ENCODE measurements at regions not wholly inside any gene's neighbourhood (a gene's known extent, or its start where the extent isn't known, plus 50 kb on each side); places are given as distances from the start of the nearest gene placed in this dataset.
"Not testable (repeated sequence)": the region's sequence is repeated elsewhere in the genome, so short reads cannot be mapped to it uniquely, and the experiment has no call there.

DNA sequence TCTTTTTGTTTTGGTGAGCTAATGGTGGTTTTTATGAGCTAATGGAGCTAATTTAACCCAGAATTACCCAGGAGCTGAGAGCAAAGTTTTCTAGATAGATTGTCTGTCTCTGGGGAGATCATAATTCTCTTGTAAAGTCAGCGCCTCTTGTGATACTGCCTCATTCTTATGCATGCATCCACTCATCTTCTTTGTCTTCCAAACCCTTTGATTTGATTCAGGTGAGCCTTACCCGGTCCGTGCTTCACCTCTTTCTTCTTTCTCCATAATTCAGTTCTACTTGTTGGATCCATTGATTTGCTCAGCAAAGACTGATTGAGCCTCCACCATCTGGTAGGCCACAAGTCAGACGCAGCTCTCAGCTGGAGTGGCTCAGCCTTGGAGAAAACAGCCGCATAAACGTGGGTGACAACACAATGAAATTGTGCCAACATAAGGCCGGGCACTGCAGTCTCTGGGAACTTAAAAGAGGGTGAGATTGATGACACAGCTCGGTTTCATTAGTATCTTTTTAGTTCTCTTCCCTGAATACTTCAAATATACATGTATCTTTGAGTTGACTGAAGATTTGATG is 158.5 kb upstream of the SH3BP4 start:
- Histone ChIP-seq H3K4me3 (no peak overlapping the region), H3K27me3 (no peaks in the 10 kb centered on the region), H3K9me3 (no peaks in the 10 kb centered on the region), H3K36me3 (ENCODE audit: low read depth, missing control alignments) (no peaks in the 10 kb centered on the region), H3K4me1 (no peaks in the 10 kb centered on the region), H3K27ac (no peak overlapping the region)
- TF ChIP-seq POLR2A (IDR thresholded peaks at IDR 0.05), result no peak
- TF ChIP-seq, protein P1, sequence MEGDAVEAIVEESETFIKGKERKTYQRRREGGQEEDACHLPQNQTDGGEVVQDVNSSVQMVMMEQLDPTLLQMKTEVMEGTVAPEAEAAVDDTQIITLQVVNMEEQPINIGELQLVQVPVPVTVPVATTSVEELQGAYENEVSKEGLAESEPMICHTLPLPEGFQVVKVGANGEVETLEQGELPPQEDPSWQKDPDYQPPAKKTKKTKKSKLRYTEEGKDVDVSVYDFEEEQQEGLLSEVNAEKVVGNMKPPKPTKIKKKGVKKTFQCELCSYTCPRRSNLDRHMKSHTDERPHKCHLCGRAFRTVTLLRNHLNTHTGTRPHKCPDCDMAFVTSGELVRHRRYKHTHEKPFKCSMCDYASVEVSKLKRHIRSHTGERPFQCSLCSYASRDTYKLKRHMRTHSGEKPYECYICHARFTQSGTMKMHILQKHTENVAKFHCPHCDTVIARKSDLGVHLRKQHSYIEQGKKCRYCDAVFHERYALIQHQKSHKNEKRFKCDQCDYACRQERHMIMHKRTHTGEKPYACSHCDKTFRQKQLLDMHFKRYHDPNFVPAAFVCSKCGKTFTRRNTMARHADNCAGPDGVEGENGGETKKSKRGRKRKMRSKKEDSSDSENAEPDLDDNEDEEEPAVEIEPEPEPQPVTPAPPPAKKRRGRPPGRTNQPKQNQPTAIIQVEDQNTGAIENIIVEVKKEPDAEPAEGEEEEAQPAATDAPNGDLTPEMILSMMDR (IDR thresholded peaks at IDR 0.05), result no peak
- no peak for DNase-seq
- 84 to 93% methylated on average over 8 of the region's 8 CpGs for WGBS, 2 donors
- intact Hi-C loops (cut with DNase I; ENCODE audit: low total_unique reads), result no loop called here

DNA sequence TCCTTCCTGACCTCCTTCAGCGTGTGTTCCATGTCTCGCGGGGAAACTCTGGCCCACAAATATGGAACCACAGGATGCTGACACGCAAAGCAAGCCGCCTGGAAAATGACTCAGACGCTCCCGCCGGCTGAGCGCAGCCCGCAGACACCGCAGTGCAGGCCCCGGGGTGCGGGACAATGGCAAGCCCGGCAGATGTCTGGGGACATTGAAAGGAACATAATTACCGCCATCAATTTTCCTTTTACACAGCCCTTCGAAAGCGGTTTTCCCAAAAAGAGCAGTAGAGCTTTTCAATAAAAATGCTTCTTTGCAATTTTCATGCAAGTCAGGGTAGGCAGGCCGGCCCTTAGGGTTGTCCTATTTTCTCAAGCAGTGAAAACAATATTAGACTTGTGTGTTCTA is 159.2 kb upstream of the SH3BP4 start:
- Histone ChIP-seq H3K27ac (no peak overlapping the region), H3K9me3 (no peaks in the 10 kb centered on the region), H3K27me3 (no peaks in the 10 kb centered on the region), H3K36me3 (ENCODE audit: low read depth, missing control alignments) (no peaks in the 10 kb centered on the region), H3K4me1 (no peaks in the 10 kb centered on the region), H3K4me3 (no peak overlapping the region)
- intact Hi-C loops (cut with DNase I; ENCODE audit: low total_unique reads), result no loop called here
- DNase-seq, result no peak
- 67 to 72% methylated on average over 15 to 18 of the region's 18 CpGs for WGBS, 2 donors
- TF ChIP-seq POLR2A (IDR thresholded peaks at IDR 0.05), result no peak
- TF ChIP-seq, protein P1 (IDR thresholded peaks at IDR 0.05), result no peak

DNA sequence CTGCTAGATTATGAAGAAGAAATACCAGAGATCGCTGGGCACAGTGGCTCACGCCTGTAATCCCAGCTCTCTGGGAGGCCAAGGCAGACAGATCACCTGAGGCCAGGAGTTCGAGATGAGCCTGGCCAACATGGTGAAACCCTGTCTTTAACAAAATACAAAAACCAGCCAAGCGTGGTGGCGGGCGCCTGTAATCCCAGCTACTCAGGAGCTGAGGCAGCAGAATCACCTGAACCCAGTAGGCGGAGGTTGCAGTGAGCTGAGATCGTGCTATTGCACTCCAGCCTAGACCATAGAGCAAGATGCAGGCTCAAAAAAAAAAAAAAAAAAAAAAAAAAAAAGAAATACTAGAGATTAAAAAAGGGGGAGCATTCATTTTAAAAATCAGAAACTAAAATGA is 159.7 kb upstream of the SH3BP4 start:
- H3K27me3 ChIP-seq; DNase-seq; H3K4me1 ChIP-seq; H3K9me3 ChIP-seq; intact Hi-C loops (cut with DNase I; ENCODE audit: low total_unique reads); H3K27ac ChIP-seq; H3K4me3 ChIP-seq; H3K36me3 ChIP-seq (ENCODE audit: low read depth, missing control alignments): not testable (repeated sequence)
- WGBS, 2 donors, result 73 to 77% methylated on average over 8 of the region's 8 CpGs

DNA sequence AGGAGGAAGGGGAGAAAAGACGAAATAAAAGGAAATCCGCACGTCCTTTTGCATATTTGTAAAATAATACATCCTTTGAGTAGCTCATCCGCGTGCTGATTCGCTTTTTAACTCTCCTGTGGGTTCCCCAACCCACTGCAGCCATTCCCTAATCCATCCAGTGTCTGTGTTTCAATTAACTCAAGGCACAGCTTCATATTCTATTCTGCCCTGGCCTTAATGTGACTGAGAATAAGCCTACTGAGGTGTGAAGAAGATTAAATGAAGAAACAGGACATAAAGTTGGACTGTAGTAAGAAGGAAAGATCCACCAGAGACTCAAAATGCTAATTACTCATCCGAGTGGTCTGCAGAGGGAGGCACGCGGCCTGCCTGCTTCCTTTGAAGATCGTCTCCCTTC is 161.4 kb upstream of the SH3BP4 start:
- TF ChIP-seq, protein P1 (IDR thresholded peaks at IDR 0.05), result no peak
- no peak for TF ChIP-seq POLR2A (IDR thresholded peaks at IDR 0.05)
- Histone ChIP-seq H3K27me3 (no peaks in the 10 kb centered on the region), H3K9me3 (no peaks in the 10 kb centered on the region), H3K36me3 (ENCODE audit: low read depth, missing control alignments) (no peaks in the 10 kb centered on the region), H3K27ac (no peak overlapping the region), H3K4me3 (no peak overlapping the region), H3K4me1 (no peaks in the 10 kb centered on the region)
- whole genome bisulfite sequencing, 2 donors, result 87 to 89% methylated on average over 10 of the region's 10 CpGs
- DNase-seq, result no peak
- intact Hi-C loops (cut with DNase I; ENCODE audit: low total_unique reads), result no loop called here

DNA sequence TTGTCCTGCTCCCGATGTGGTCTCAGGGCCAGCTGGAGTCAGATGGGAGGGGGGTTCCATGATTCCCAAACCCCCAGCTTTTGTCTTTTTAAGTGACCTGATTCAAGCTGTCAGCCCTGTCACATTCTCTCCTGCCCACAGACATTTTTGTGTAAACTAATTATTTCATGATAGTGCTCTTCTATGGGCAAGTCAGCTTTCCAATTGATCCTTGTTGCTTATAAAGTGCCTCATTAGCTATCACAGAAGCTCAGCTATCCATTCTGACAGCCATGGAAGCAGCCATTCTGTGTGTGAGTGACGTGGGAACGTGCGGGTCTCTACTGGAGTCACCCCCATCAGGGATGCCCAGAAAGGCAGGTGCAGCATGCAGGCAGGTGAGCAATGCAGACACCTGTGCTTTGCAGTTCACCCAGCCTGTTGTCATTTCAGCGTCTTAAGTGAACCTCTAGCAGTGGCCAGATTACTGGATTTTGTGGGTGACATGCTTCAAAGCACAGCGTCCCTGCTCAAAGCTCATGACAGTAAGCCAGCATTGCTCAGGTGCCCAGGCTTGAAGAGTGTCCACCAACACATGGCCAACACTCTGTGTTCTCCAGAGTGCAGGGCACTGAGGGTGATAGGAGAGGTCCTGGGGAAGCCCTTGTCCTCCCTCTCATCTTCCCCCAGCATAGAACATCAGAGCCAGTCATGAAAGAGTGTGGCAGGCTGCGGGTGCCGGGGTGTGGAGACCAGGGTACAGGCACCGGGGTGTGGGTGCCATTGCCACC is 162.1 kb upstream of the SH3BP4 start:
- TF ChIP-seq, protein P1 (IDR thresholded peaks at IDR 0.05), result no peak
- TF ChIP-seq POLR2A (IDR thresholded peaks at IDR 0.05), result no peak
- Histone ChIP-seq H3K4me1 (no peaks in the 10 kb centered on the region), H3K36me3 (ENCODE audit: low read depth, missing control alignments) (no peaks in the 10 kb centered on the region), H3K9me3 (no peaks in the 10 kb centered on the region), H3K27ac (no peak overlapping the region), H3K27me3 (no peaks in the 10 kb centered on the region), H3K4me3 (no peak overlapping the region)
- no peak for DNase-seq
- WGBS, 2 donors, result 87% methylated on average over 9 of the region's 9 CpGs
- intact Hi-C loops (cut with DNase I; ENCODE audit: low total_unique reads), result no loop called here
